GM23248 (cell line): ENCODE measurements at regions not wholly inside any gene's neighbourhood (a gene's known extent, or its start where the extent isn't known, plus 50 kb on each side); places are given as distances from the start of the nearest gene placed in this dataset.

Experiments
- DNase-seq: peaks from one replicate; pipeline ENCODE4 v3.0.0-alpha.2; 2015
- H2AFZ ChIP-seq: fragments of 200-600 bp; sonication (generic); 2 replicates; pipeline ENCODE4 v1.6.1; 2016; ENCODE audit warnings: antibody characterized with exemption
- H3F3A ChIP-seq: fragments of 200-600 bp; sonication (generic); 2 replicates; pipeline ENCODE4 v1.6.1; 2016; ENCODE audit warnings: mild to moderate bottlenecking, antibody characterized with exemption, mixed run types; ENCODE audit not compliant: insufficient read depth
- H3K27ac ChIP-seq: fragments of 200-600 bp; sonication (generic); 2 replicates; pipeline ENCODE4 v1.5.1; 2016; ENCODE audit warnings: mild to moderate bottlenecking
- H3K27me3 ChIP-seq: fragments of 200-600 bp; sonication (generic); replicated peaks from 2 replicates; pipeline ENCODE4 v1.6.1; 2016; ENCODE audit warnings: mild to moderate bottlenecking; ENCODE audit not compliant: insufficient read depth
- H3K36me3 ChIP-seq: fragments of 200-600 bp; sonication (generic); 2 replicates; pipeline ENCODE4 v1.6.1; 2016; ENCODE audit warnings: low read depth, mild to moderate bottlenecking
- H3K4me1 ChIP-seq: fragments of 200-600 bp; sonication (generic); 2 replicates; pipeline ENCODE4 v1.6.1; 2016; ENCODE audit warnings: mild to moderate bottlenecking; ENCODE audit not compliant: insufficient read depth
- H3K4me2 ChIP-seq: fragments of 200-600 bp; sonication (generic); one replicate; pipeline ENCODE4 v1.6.1; 2016; ENCODE audit warnings: mild to moderate bottlenecking; ENCODE audit not compliant: unreplicated experiment
- H3K4me3 ChIP-seq: fragments of 200-600 bp; sonication (generic); 2 replicates; pipeline ENCODE4 v1.5.1; 2016; ENCODE audit warnings: mild to moderate bottlenecking
- H3K79me2 ChIP-seq: fragments of 200-600 bp; sonication (generic); 2 replicates; pipeline ENCODE4 v1.6.1; 2016; ENCODE audit warnings: mild to moderate bottlenecking; ENCODE audit not compliant: insufficient read depth
- H3K9ac ChIP-seq: fragments of 200-600 bp; sonication (generic); 2 replicates; pipeline ENCODE4 v1.6.1; 2016; ENCODE audit warnings: mild to moderate bottlenecking
- H3K9me2 ChIP-seq: fragments of 200-600 bp; sonication (generic); 2 replicates; pipeline ENCODE4 v1.6.1; 2016; ENCODE audit warnings: mixed run types, mild to moderate bottlenecking, moderate library complexity; ENCODE audit not compliant: insufficient read depth
- H3K9me3 ChIP-seq: fragments of 200-600 bp; sonication (generic); one replicate; pipeline ENCODE4 v1.6.1; 2017; ENCODE audit warnings: low read depth
- H4K20me1 ChIP-seq: fragments of 200-600 bp; sonication (generic); 2 replicates; pipeline ENCODE4 v1.6.0; 2016; ENCODE audit not compliant: insufficient read depth
- EZH2 ChIP-seq: fragments of 200-600 bp; sonication (generic); IDR thresholded peaks from 2 replicates; pipeline ENCODE4 v1.6.1; 2018; ENCODE audit warnings: antibody characterized with exemption, mild to moderate bottlenecking; ENCODE audit not compliant: insufficient read depth, poor library complexity, severe bottlenecking
- EZH2phosphoT487 ChIP-seq: fragments of 200-600 bp; sonication (generic); IDR thresholded peaks from 2 replicates; pipeline ENCODE4 v1.6.1; 2018; ENCODE audit warnings: antibody characterized with exemption, moderate library complexity, mild to moderate bottlenecking, low read depth; ENCODE audit not compliant: insufficient read depth
- WGBS, 2 experiments: methylation state at CpG; one replicate each; pipeline ENCODE4 v1.1.6; 2015 to 2017; ENCODE audit warnings: low lambda C conversion rate in 2 of 2, low coverage in 1 of 2; ENCODE audit errors: missing lambda C conversion rate in 2 of 2; 5-methylcytosine and 5-hydroxymethylcytosine counted together
- in situ Hi-C: fragments of 300-500 bp; cut with MboI; formaldehyde crosslinking; loops from 2 replicates; pipeline ENCODE4 v1.15.0; 2020

DNA sequence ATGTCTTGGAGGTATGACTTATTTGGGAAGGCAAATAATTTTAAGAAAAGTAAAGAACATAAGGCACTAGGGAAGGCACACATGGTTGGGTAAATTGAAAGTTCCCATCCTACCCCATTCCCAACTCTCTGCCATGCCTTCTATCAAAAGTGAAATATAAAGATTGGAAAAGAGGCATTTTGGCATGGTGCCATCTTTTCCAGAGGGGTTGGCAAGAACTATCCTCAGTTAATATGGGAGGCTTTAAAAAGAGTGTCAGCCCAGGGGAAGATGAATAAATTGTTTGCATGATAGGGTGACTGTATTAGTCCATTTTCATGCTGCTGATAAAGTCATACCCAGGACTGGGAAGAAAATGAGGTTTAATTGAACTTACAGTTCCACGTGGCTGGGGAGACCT, 150.8 kb upstream of the BOD1L1 start:
- H3K79me2 ChIP-seq = no peaks in the 10 kb centered on the region
- no peaks in the 10 kb centered on the region for H3K9me3 ChIP-seq
- 33 to 40% methylated on average over 1 of the region's 1 CpG for WGBS, 2 experiments
- peaks cover 6% of the 10 kb centered on the region; the same call in 1 of the 2 replicates for H3K27me3 ChIP-seq
- H4K20me1 ChIP-seq = no peaks in the 10 kb centered on the region
- no peak overlapping the region for H2AFZ ChIP-seq
- H3K9ac ChIP-seq = no peak overlapping the region
- in situ Hi-C loops = no loop called here
- H3K27ac ChIP-seq = no peak overlapping the region
- no peak for TF ChIP-seq EZH2phosphoT487
- no peak for TF ChIP-seq EZH2
- H3K4me2 ChIP-seq = no peak overlapping the region
- H3K4me1 ChIP-seq = no peaks in the 10 kb centered on the region
- H3F3A ChIP-seq = no peaks in the 10 kb centered on the region
- DNase-seq = no peak
- H3K36me3 ChIP-seq = no peaks in the 10 kb centered on the region
- no peak overlapping the region for H3K4me3 ChIP-seq
- H3K9me2 ChIP-seq = no peaks in the 10 kb centered on the region

DNA sequence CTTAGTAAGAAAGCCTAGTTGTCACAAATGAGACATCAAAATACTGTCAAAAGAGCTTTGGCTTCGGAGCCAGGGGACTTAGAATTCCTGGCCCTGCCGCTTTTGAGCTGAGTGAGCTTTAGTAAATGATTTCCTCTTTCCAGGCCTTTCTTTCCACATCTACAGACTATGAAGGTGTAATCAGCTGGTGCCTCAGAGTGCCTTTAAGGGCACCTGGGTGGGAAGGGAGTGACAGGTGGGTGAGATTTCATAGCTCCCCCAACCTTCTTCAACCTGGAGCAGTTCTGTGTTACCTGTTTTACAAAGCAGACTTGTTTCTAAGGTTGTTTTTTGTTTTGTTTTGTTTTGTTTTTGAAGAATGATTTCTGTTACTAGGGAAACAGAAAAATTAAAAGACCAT, 154.7 kb upstream of the BOD1L1 start:
- no peaks in the 10 kb centered on the region for H3K4me1 ChIP-seq
- H4K20me1 ChIP-seq = no peaks in the 10 kb centered on the region
- H3K79me2 ChIP-seq = no peaks in the 10 kb centered on the region
- TF ChIP-seq EZH2 (no peak), EZH2phosphoT487 (no peak)
- no peak overlapping the region for H3K4me3 ChIP-seq
- no peak for DNase-seq
- no peak overlapping the region for H2AFZ ChIP-seq
- in situ Hi-C loops = no loop called here
- WGBS, 2 experiments = 25 to 27% methylated on average over 2 of the region's 2 CpGs
- H3K36me3 ChIP-seq = no peaks in the 10 kb centered on the region
- no peaks in the 10 kb centered on the region for H3F3A ChIP-seq
- H3K27me3 ChIP-seq = peaks cover 6% of the 10 kb centered on the region
- no peak overlapping the region for H3K4me2 ChIP-seq
- no peaks in the 10 kb centered on the region for H3K9me2 ChIP-seq
- H3K9me3 ChIP-seq = no peaks in the 10 kb centered on the region
- H3K9ac ChIP-seq = no peak overlapping the region
- H3K27ac ChIP-seq = no peak overlapping the region

- Histone ChIP-seq H2AFZ (no peak overlapping the region), H3K9me3 (no peaks in the 10 kb centered on the region), H3K9ac (no peak overlapping the region), H4K20me1 (no peaks in the 10 kb centered on the region), H3K36me3 (no peaks in the 10 kb centered on the region), H3F3A (no peaks in the 10 kb centered on the region), H3K9me2 (no peaks in the 10 kb centered on the region), H3K79me2 (no peaks in the 10 kb centered on the region), H3K27ac (no peak overlapping the region), H3K4me2 (no peak overlapping the region), H3K4me3 (no peak overlapping the region), H3K27me3 (peaks cover 11% of the 10 kb centered on the region), H3K4me1 (no peaks in the 10 kb centered on the region)
- DNase-seq = no peak
- 44 to 46% methylated on average over 8 of the region's 8 CpGs for WGBS, 2 experiments
- no peak for TF ChIP-seq EZH2phosphoT487
- no peak for TF ChIP-seq EZH2
- in situ Hi-C loops = no loop called here
These were observed 156.4 kb upstream of the BOD1L1 start for GRCh38 chr4:13783800-13784411.

- in situ Hi-C loops = no loop called here
- no peak for TF ChIP-seq EZH2
- TF ChIP-seq EZH2phosphoT487 = no peak
- H3K27ac ChIP-seq = no peak overlapping the region
- no peaks in the 10 kb centered on the region for H3K4me1 ChIP-seq
- H2AFZ ChIP-seq = no peak overlapping the region
- DNase-seq = no peak
- H3F3A ChIP-seq = no peaks in the 10 kb centered on the region
- no peak overlapping the region for H3K4me2 ChIP-seq
- no peak overlapping the region for H3K4me3 ChIP-seq
- no peak overlapping the region for H3K9ac ChIP-seq
- no peaks in the 10 kb centered on the region for H4K20me1 ChIP-seq
- WGBS, 2 experiments = 4% methylated on average over 5 of the region's 5 CpGs
- H3K27me3 ChIP-seq = peaks cover 15% of the 10 kb centered on the region; the same call in 1 of the 2 replicates
- no peaks in the 10 kb centered on the region for H3K36me3 ChIP-seq
- no peaks in the 10 kb centered on the region for H3K79me2 ChIP-seq
- H3K9me3 ChIP-seq = no peaks in the 10 kb centered on the region
- no peaks in the 10 kb centered on the region for H3K9me2 ChIP-seq
These were observed 165.6 kb upstream of the BOD1L1 start for GRCh38 chr4:13793020-13793710.
